GM12878 (cell line): ENCODE measurements at regions not wholly inside any gene's neighbourhood (a gene's known extent, or its start where the extent isn't known, plus 50 kb on each side); places are given as distances from the start of the nearest gene placed in this dataset.

Source experiments
- ATAC-seq: fragments of 200-7000 bp; cut with Tn5 transposase; 3 replicates; pipeline ENCODE4 v1.9.1; 2020; ENCODE audit warnings: mild to moderate bottlenecking, moderate library complexity
- BruUV-seq: library from RNA; stranded (reverse); fragments of 400-500 nt; replicated peaks from 2 replicates; lab custom pipeline; 2021; lab: Mats Ljungman, UMichigan
- CTCF ChIA-PET: fragments of 300-600 bp; sonication (Branson Sonifier 250); formaldehyde crosslinking; extraction: SDS; loops from one replicate; lab custom pipeline; 2021; ENCODE audit warnings: inconsistent platforms; lab: Yijun Ruan, JAX
- POLR2A ChIA-PET: fragments of 350-600 bp; formaldehyde crosslinking; extraction: SDS; loops from one replicate; lab custom pipeline; 2021; ENCODE audit warnings: inconsistent platforms; lab: Charles Lee
- RAD21 ChIA-PET: fragments of 300-600 bp; sonication (Branson Sonifier 250); formaldehyde crosslinking; loops from one replicate; lab custom pipeline; 2023; ENCODE audit warnings: antibody characterized with exemption; ENCODE audit not compliant: unreplicated experiment; lab: Charles Lee
- SMC1A ChIA-PET: fragments of 300-600 bp; sonication (Branson Sonifier 250); formaldehyde crosslinking; loops from one replicate; lab custom pipeline; 2023; ENCODE audit not compliant: unreplicated experiment, uncharacterized antibody; lab: Charles Lee
- DNase-seq: peaks from one replicate; pipeline ENCODE4 v3.0.0-alpha.2; 2011; ENCODE audit warnings: low read depth, low spot score
- FAIRE-seq: peaks from 3 replicates; lab custom pipeline; 2011; peaks lifted over from hg19 to GRCh38; lab: Jason Lieb, UNC
- H2AFZ ChIP-seq: 2 replicates; pipeline ENCODE4 v1.6.0; 2011; ENCODE audit warnings: low read depth, low read length, control low read depth; ENCODE audit not compliant: control insufficient read depth
- H3K27ac ChIP-seq: 2 replicates; pipeline ENCODE4 v1.5.1; 2011; ENCODE audit warnings: control low read depth; ENCODE audit not compliant: control insufficient read depth, insufficient read depth
- H3K27me3 ChIP-seq, 2 experiments: replicated peaks in 1 of 2; 2 replicates each; pipeline versions ENCODE4 v1.6.0 to v1.6.1; 2011; ENCODE audit warnings: low read length in 1 of 2; ENCODE audit not compliant: control insufficient read depth in 2 of 2, insufficient read depth in 2 of 2
- H3K36me3 ChIP-seq, 2 experiments: 2 replicates each; pipeline ENCODE4 v1.5.1; 2011; ENCODE audit warnings: low read length in 1 of 2; ENCODE audit not compliant: control insufficient read depth in 2 of 2, insufficient read depth in 2 of 2
- H3K4me1 ChIP-seq: 2 replicates; pipeline ENCODE4 v1.6.1; 2011; ENCODE audit warnings: mild to moderate bottlenecking, low read length, moderate library complexity, mixed read lengths; ENCODE audit not compliant: control insufficient read depth, insufficient read depth
- H3K4me2 ChIP-seq: 2 replicates; pipeline ENCODE4 v1.6.0; 2011; ENCODE audit warnings: control low read depth; ENCODE audit not compliant: control insufficient read depth, insufficient read depth
- H3K4me3 ChIP-seq: fragments of 200-600 bp; sonication (generic); 2 replicates; pipeline ENCODE4 v1.5.1; 2016
- H3K79me2 ChIP-seq: 2 replicates; pipeline ENCODE4 v1.6.0; 2011; ENCODE audit warnings: low read length; ENCODE audit not compliant: control insufficient read depth, insufficient read depth
- H3K9ac ChIP-seq: 2 replicates; pipeline ENCODE4 v1.8.0; 2011; ENCODE audit warnings: low read length, control low read depth, mixed read lengths; ENCODE audit not compliant: control insufficient read depth, insufficient read depth
- H3K9me3 ChIP-seq: replicated peaks from 3 replicates; pipeline ENCODE4 v1.5.1; 2011; ENCODE audit warnings: mild to moderate bottlenecking, low read length; ENCODE audit not compliant: control insufficient read depth, insufficient read depth
- H4K20me1 ChIP-seq: 2 replicates; pipeline ENCODE4 v1.6.0; 2011; ENCODE audit not compliant: control insufficient read depth, insufficient read depth
- ATF7 ChIP-seq: fragments of 450-650 bp; IDR thresholded peaks from 2 replicates; pipeline ENCODE4 v1.6.1; 2016; ENCODE audit warnings: low read depth, mild to moderate bottlenecking
- GABPA ChIP-seq: IDR thresholded peaks from 2 replicates; pipeline ENCODE4 v1.6.1; 2014; ENCODE audit warnings: antibody characterized with exemption, low read depth, mild to moderate bottlenecking, inconsistent platforms
- NBN ChIP-seq: fragments of 450-650 bp; IDR thresholded peaks from 2 replicates; pipeline ENCODE4 v1.6.1; 2016
- SIX5 ChIP-seq: IDR thresholded peaks from 2 replicates; pipeline ENCODE4 v1.6.1; 2011; ENCODE audit warnings: mild to moderate bottlenecking, low read depth, low read length, moderate library complexity; ENCODE audit not compliant: severe bottlenecking
- SMAD1 ChIP-seq: fragments of 450-650 bp; IDR thresholded peaks from 2 replicates; pipeline ENCODE4 v1.6.1; 2018; ENCODE audit warnings: mild to moderate bottlenecking, low read depth; ENCODE audit not compliant: partially characterized antibody
- TCF7 ChIP-seq: IDR thresholded peaks from 2 replicates; pipeline ENCODE4 v1.6.1; 2014; ENCODE audit warnings: antibody characterized with exemption, borderline replicate concordance
- ZNF622 ChIP-seq: fragments of 450-650 bp; IDR thresholded peaks from 2 replicates; pipeline ENCODE4 v1.6.1; 2017; ENCODE audit warnings: mild to moderate bottlenecking, inconsistent platforms
- WGBS: methylation state at CpG from one replicate; pipeline ENCODE4 v1.1.6; 2016; ENCODE audit warnings: low lambda C conversion rate; ENCODE audit not compliant: insufficient replicate concordance, insufficient coverage; ENCODE audit errors: missing lambda C conversion rate; 5-methylcytosine and 5-hydroxymethylcytosine counted together
- in situ Hi-C: fragments of 300-500 bp; cut with MboI; formaldehyde crosslinking; loops from 9 replicates; pipeline ENCODE4 v1.14.3; 2018; ENCODE audit warnings: mixed read lengths
- intact Hi-C: fragments of 100-400 bp; cut with micrococcal nuclease; formaldehyde crosslinking; loops from one replicate; pipeline ENCODE4 v1.14.2; 2022; ENCODE audit not compliant: unreplicated experiment
- TF ChIP-seq, protein P1 (sequence below): IDR thresholded peaks from 2 replicates; pipeline ENCODE4 v1.6.1; 2012; ENCODE audit warnings: low read depth, low read length, improper control_type of control experiment
- TF ChIP-seq, protein P2 (sequence below): fragments of 450-650 bp; IDR thresholded peaks from 2 replicates; pipeline ENCODE4 v1.6.1; 2017; ENCODE audit warnings: mild to moderate bottlenecking
- TF ChIP-seq, protein P3 (sequence below): IDR thresholded peaks from 2 replicates; pipeline ENCODE4 v1.6.1; 2011; ENCODE audit warnings: borderline replicate concordance, low read depth, mild to moderate bottlenecking, moderate library complexity, low read length; ENCODE audit not compliant: insufficient read depth, poor library complexity, severe bottlenecking
- TF ChIP-seq, protein P4 (sequence below): fragments of 450-650 bp; IDR thresholded peaks from 2 replicates; pipeline ENCODE4 v1.6.1; 2016; ENCODE audit warnings: mild to moderate bottlenecking
- TF ChIP-seq, protein P5 (sequence below): fragments of 450-650 bp; IDR thresholded peaks from 2 replicates; pipeline ENCODE4 v1.6.1; 2017; ENCODE audit warnings: mild to moderate bottlenecking, moderate library complexity

DNA sequence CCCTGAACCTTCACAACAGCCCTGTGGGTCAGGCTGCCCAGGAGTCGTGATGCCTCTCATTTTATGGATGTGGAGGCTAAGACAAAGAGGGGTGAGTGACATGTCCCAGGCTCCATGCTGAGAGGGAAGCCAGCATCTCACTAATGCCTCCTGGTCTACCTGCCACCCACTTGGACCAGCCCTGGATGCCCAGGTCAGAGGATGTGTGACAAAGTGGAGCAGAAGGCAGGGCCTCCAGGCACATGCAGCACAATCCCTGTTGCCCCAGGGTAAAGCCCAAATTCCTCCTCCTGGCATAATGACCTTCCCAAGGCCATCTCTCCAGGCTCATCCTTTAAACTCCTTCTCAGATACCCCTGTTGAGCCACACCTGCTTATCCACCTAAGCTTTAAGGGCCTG is 51.4 kb upstream of the XPA start (continued):
- TF ChIP-seq, protein P1, sequence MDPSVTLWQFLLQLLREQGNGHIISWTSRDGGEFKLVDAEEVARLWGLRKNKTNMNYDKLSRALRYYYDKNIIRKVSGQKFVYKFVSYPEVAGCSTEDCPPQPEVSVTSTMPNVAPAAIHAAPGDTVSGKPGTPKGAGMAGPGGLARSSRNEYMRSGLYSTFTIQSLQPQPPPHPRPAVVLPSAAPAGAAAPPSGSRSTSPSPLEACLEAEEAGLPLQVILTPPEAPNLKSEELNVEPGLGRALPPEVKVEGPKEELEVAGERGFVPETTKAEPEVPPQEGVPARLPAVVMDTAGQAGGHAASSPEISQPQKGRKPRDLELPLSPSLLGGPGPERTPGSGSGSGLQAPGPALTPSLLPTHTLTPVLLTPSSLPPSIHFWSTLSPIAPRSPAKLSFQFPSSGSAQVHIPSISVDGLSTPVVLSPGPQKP: no peak
- TF ChIP-seq TCF7 (no peak), SIX5 (no peak), GABPA (no peak), ATF7 (no peak)
- TF ChIP-seq, protein P2, sequence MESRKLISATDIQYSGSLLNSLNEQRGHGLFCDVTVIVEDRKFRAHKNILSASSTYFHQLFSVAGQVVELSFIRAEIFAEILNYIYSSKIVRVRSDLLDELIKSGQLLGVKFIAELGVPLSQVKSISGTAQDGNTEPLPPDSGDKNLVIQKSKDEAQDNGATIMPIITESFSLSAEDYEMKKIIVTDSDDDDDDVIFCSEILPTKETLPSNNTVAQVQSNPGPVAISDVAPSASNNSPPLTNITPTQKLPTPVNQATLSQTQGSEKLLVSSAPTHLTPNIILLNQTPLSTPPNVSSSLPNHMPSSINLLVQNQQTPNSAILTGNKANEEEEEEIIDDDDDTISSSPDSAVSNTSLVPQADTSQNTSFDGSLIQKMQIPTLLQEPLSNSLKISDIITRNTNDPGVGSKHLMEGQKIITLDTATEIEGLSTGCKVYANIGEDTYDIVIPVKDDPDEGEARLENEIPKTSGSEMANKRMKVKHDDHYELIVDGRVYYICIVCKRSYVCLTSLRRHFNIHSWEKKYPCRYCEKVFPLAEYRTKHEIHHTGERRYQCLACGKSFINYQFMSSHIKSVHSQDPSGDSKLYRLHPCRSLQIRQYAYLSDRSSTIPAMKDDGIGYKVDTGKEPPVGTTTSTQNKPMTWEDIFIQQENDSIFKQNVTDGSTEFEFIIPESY: no peak

DNA sequence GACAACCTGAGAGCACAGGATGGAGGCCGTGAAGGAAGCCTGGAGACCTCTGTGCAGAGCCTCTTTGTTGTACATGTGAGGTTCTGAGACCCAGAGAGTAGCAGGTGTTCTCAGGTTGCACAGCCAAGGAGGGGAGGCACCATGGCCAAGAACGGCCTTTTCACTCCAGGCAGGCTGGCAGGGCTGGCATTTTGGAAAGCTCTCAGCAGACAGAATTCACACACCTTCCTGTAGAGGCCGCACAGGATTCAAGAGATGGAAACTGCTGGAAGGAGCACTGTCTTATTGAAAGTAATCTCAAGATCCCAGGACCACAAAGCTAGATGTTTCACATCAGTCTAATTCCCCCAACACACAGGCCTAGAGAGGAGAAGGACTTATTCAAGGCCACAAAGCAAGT is 52.8 kb upstream of the XPA start:
- Histone ChIP-seq H3K9me3 (no peaks in the 10 kb centered on the region), H3K36me3 (no peaks in the 10 kb centered on the region), H3K79me2 (no peaks in the 10 kb centered on the region), H3K4me1 (no peaks in the 10 kb centered on the region), H3K27me3 (peaks cover 0 to 2% of the 10 kb centered on the region in 2 experiments; a peak in 1 of 4 replicates), H4K20me1 (no peaks in the 10 kb centered on the region), H3K4me3 (no peak overlapping the region), H3K27ac (no peak overlapping the region), H3K9ac (no peak overlapping the region), H2AFZ (no peak overlapping the region), H3K4me2 (no peak overlapping the region)
- intact Hi-C loops: no loop called here
- SMC1A ChIA-PET: no interaction called here
- no peak for FAIRE-seq
- no peak for ATAC-seq
- POLR2A ChIA-PET: no interaction called here
- no peak for DNase-seq
- CTCF ChIA-PET: interaction anchor here (0.8 kb wide), 1 partner anchor 151 kb away, joined by 4 read pairs; no protein-coding TSS in a partner anchor
- in situ Hi-C loops: no loop called here
- no TSS peak for BruUV-seq
- WGBS: 10% methylated on average over 3 of the region's 3 CpGs
- RAD21 ChIA-PET: no interaction called here
- TF ChIP-seq, protein P3, sequence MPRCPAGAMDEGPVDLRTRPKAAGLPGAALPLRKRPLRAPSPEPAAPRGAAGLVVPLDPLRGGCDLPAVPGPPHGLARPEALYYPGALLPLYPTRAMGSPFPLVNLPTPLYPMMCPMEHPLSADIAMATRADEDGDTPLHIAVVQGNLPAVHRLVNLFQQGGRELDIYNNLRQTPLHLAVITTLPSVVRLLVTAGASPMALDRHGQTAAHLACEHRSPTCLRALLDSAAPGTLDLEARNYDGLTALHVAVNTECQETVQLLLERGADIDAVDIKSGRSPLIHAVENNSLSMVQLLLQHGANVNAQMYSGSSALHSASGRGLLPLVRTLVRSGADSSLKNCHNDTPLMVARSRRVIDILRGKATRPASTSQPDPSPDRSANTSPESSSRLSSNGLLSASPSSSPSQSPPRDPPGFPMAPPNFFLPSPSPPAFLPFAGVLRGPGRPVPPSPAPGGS: no peak
- TF ChIP-seq, protein P4, sequence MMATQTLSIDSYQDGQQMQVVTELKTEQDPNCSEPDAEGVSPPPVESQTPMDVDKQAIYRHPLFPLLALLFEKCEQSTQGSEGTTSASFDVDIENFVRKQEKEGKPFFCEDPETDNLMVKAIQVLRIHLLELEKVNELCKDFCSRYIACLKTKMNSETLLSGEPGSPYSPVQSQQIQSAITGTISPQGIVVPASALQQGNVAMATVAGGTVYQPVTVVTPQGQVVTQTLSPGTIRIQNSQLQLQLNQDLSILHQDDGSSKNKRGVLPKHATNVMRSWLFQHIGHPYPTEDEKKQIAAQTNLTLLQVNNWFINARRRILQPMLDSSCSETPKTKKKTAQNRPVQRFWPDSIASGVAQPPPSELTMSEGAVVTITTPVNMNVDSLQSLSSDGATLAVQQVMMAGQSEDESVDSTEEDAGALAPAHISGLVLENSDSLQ: no peak
- TF ChIP-seq NBN (no peak), SMAD1 (no peak), ZNF622 (no peak)
- TF ChIP-seq, protein P5, sequence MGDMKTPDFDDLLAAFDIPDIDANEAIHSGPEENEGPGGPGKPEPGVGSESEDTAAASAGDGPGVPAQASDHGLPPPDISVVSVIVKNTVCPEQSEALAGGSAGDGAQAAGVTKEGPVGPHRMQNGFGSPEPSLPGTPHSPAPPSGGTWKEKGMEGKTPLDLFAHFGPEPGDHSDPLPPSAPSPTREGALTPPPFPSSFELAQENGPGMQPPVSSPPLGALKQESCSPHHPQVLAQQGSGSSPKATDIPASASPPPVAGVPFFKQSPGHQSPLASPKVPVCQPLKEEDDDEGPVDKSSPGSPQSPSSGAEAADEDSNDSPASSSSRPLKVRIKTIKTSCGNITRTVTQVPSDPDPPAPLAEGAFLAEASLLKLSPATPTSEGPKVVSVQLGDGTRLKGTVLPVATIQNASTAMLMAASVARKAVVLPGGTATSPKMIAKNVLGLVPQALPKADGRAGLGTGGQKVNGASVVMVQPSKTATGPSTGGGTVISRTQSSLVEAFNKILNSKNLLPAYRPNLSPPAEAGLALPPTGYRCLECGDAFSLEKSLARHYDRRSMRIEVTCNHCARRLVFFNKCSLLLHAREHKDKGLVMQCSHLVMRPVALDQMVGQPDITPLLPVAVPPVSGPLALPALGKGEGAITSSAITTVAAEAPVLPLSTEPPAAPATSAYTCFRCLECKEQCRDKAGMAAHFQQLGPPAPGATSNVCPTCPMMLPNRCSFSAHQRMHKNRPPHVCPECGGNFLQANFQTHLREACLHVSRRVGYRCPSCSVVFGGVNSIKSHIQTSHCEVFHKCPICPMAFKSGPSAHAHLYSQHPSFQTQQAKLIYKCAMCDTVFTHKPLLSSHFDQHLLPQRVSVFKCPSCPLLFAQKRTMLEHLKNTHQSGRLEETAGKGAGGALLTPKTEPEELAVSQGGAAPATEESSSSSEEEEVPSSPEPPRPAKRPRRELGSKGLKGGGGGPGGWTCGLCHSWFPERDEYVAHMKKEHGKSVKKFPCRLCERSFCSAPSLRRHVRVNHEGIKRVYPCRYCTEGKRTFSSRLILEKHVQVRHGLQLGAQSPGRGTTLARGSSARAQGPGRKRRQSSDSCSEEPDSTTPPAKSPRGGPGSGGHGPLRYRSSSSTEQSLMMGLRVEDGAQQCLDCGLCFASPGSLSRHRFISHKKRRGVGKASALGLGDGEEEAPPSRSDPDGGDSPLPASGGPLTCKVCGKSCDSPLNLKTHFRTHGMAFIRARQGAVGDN: no peak
